ENCODE measurements at regions not wholly inside any gene's neighbourhood (a gene's known extent, or its start where the extent isn't known, plus 50 kb on each side); places are given as distances from the start of the nearest gene placed in this dataset.

GRCh38 chr6:103507052-103507451, 1352.7 kb downstream of the HACE1 start:
- TF ChIP-seq POLR2A (IDR thresholded peaks at IDR 0.05; ENCODE audit: low read length) (no peak), GATA1 (IDR thresholded peaks at IDR 0.05; ENCODE audit: low read depth, low read length) (no peak)
